GM21515 (cell line): ENCODE measurements at regions not wholly inside any gene's neighbourhood (a gene's known extent, or its start where the extent isn't known, plus 50 kb on each side); places are given as distances from the start of the nearest gene placed in this dataset.

ENCODE experiments used
- ATAC-seq: cut with Tn5 transposase; IDR thresholded peaks from one replicate; pipeline ENCODE4 v1.9.1; 2021; ENCODE audit not compliant: unreplicated experiment

DNA sequence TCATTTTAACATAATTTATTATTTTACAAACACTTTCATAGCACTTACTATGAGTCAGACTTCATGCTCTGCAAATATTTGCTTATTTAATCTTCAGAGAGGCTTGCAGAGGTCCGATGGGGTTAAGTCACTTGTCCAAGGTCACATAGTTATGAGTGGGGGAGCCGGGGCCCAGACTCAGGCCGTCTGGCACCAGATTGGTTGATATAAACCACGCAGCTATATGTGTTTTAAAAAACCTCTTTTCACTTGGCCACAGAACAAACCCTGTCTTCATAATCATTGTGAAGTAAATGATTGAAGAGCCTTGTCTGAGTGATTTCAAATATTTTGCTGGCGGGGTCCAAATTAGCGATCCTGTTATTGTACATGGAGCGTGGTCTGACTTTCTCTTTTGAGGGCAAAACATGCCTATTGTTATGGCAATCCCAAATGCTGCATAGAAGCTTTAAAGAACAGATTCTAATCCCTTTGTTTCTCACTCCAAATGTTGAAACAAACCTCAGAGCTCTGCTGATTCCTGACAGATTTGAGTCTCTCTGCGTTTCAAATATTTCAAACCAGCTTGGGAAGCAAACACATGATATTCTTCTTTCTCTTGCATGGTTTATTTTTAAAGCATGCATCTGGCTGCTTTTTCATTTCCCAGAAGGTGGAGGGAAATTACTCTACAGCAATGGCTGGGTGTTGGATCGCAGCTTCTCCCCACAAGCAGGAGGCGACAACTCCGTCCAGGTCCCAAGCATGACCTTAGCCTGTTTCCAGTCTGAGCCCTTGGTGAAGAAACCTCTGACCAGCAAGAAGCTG, 142.4 kb downstream of the DDX1 start:
- ATAC-seq: no peak

- no peak for ATAC-seq
Observed at GRCh38 chr2:15734674-15735483, 143.2 kb downstream of the DDX1 start.

- no peak for ATAC-seq
Observed at GRCh38 chr2:15735484-15736326, 144.0 kb downstream of the DDX1 start.

GRCh38 chr2:15736396-15737180, 144.9 kb downstream of the DDX1 start:
- ATAC-seq: no peak

DNA sequence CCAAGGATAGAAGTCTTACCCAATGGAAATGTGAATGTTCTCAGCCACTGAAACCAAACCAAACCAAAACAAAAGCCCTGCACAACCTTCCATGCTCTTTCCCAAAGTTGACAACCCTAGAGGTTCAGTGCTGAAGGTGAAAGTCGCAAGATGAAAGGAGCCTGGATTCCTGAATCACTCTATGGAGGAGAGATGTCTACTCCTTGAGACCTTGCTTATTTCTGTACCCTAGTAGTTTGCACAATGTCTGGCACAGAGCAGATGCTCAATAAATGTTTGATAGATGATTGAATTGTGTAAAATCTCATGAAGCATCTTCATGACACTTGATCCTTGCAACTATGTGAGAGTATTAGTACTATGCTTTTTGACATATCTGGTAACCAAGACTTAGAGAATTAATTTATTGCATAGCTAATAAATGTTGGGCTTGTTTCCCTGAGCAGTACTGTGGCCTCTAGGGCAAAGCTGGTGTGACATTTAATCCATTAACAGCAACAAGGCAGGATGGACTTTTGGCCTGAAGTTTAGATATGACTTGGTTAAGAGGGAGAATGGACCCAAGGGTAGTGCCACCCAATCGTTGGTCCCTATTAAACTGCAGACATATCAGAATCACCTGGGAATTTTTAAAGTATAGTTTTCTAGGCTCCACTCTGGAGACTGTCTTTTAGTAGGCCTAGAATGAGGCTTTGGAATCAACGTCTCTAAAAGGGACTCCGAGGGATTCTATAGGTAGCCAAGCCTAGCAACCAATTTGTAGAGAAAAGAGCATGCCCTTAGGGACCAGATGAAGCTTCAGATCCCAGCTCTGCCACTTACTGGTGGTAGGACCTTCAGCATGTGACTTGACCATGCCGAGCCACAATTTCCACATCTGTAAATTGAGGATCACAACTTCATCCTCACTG, 145.9 kb downstream of the DDX1 start:
- no peak for ATAC-seq

- ATAC-seq: no peak
Observed at GRCh38 chr2:15738225-15738546, 146.5 kb downstream of the DDX1 start.

GRCh38 chr2:15738943-15739342, 147.3 kb downstream of the DDX1 start:
- ATAC-seq: no peak

- ATAC-seq: no peak
Observed at GRCh38 chr2:15744820-15745219, 153.2 kb downstream of the DDX1 start.

DNA sequence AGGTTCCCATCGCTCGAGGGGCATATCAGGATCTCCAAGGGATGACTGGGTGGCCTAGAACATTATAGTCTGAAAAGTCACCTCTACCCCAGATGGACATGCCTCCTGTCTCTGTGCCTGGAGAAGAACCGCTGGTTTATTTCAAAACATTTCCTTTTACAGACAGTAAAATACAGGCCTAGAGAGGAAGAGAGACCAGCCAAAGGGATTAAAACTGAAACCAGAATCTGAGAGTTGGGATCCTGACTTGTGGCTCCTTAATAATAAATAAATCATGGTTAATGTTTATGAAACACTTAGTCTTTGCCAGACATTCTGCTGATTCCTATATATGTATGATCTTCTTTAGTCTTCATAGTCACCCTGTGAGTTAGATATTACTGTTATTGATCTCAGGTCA, 153.7 kb downstream of the DDX1 start:
- no peak for ATAC-seq

GRCh38 chr2:15745907-15746702, 154.4 kb downstream of the DDX1 start:
- ATAC-seq: no peak

GRCh38 chr2:15746703-15747550, 155.3 kb downstream of the DDX1 start:
- no peak for ATAC-seq

DNA sequence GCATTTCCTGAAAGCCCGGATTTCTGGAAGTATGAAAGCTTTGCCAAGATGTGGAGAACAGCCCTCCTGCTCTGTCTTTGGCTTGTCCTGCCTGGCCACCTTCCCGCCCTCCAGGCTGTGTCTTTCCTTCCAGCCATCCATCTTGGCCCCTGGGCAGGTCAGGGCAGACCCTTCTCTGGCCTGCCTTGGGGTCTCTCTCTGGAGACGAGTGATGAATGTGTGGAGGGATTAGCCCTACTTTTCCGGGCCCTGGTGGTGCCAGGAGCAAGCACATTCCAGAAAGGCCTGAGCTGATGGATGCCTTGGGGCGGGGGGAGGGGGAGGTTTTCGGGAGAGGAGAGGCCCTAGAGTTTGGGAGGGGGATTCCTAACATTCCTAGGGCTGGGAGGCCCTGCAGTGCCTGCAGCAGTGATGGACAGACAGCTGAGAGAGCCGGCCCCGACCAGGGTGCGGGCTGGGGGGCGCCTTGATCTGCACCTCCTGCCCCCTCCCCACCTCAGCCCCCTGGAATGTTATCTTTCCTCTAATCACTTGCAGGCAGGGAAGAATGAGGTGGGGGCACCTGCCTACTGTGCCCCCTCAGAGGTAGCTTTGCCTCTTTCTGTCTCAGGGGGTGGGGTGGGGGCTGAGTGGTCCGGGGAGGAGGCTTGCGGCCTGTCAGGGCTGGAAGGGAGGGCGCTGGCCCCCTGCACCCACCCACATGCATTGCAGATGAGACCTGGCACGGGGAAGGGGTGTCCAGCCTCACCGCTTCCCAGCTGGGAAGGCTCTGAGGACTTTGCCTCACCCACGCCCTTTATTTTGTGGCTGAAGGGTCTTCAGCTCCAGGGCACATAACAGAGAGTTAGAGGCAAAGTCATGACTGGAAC, 156.2 kb downstream of the DDX1 start:
- no peak for ATAC-seq

GRCh38 chr2:15748736-15749323, 157.2 kb downstream of the DDX1 start:
- no peak for ATAC-seq

DNA sequence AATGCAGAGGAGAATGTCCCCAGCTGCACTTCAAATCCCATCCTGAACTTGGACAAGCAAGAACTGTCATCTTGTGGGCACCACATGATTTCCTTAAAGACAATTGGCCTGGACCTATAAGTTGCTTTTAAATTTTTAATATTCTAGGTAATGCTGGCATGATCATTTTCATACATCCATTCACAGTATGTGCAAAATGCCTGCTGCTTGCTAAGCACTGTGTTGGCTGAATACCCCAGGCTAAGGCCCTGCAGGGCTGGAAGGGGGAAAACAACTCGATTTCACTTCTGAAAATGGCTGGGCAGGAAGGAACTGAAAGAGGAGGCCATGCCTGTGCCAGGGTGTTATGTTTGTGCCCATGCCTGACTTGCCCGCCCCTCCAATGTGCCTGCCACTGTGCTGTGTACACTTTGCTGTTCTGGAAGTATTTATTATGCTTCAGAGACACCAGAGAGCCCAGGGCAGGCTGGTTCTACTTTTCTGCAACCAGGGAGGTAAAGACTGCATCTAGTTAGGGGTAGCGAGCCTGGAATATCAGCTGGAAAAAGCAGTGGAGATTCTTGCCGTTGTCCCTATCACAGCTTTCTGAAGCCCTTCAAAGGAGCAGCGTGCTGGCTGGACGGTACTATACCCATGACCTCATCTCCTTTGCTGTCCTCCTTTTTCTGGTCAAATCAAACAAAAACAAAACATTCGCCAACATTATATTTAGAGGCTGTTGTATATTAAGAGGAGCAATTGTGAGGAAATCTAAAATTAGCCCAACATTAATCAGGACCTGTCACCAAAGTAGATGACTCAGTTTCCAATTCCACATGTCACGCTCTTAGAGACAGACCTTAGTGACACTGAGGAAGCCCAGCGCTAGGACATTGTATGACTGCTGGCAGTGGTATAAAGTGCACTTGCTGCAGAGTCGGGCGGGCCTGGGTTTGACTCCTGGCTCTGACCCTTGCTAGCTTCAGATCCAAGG, 158.1 kb downstream of the DDX1 start:
- no peak for ATAC-seq

GRCh38 chr2:15750433-15750814, 158.8 kb downstream of the DDX1 start:
- no peak for ATAC-seq
